HG03095 (cell line): ENCODE measurements at regions not wholly inside any gene's neighbourhood (a gene's known extent, or its start where the extent isn't known, plus 50 kb on each side); places are given as distances from the start of the nearest gene placed in this dataset.

Source experiments
- ATAC-seq: cut with Tn5 transposase; IDR thresholded peaks from one replicate; pipeline ENCODE4 v1.9.1; 2021; ENCODE audit warnings: moderate library complexity; ENCODE audit not compliant: unreplicated experiment

DNA sequence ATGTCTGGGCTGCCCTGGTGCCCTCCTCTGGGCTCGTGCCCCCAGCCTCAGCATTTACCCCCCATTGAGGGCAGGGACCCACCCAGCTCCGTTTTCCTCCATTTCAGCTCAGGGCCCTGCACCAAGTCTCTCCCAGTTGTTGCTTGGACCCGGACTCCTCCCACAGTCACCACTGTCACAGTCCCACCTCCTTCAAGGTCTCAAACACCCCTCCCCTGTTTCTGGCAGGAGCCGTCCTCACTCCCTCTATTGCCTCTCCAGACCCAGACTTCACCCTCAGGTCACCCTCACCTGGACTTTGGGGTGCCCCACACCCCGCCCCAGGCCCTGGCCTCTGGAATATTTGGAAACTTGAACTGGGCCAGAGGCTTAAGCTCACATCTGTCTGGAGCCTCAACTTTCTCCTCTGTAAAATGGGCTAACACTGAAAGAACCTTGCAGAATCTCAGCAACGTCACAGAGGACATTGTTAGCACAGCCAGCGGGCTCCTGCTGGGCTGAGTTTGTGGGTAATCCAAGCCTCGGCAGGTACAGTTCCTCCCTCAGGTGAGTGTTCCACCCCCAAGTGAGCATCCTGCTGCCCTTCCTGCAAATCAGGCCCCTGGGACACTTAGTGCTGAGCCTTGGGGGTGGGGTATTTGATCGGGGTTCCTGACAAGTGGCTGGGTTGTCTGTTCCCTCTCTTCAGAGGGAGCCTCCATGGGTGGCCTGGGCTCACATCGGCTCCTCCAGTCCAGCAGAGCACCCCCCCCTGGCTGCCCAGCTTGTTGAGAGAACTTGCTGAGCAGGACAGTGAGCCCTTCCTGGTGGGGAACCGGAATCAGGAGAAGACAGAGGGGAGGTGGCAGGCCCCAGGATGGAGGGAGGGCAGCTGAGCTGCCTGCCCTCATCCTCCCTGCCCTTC lies 130.1 kb downstream of the C9orf50 start:
- no peak for ATAC-seq

DNA sequence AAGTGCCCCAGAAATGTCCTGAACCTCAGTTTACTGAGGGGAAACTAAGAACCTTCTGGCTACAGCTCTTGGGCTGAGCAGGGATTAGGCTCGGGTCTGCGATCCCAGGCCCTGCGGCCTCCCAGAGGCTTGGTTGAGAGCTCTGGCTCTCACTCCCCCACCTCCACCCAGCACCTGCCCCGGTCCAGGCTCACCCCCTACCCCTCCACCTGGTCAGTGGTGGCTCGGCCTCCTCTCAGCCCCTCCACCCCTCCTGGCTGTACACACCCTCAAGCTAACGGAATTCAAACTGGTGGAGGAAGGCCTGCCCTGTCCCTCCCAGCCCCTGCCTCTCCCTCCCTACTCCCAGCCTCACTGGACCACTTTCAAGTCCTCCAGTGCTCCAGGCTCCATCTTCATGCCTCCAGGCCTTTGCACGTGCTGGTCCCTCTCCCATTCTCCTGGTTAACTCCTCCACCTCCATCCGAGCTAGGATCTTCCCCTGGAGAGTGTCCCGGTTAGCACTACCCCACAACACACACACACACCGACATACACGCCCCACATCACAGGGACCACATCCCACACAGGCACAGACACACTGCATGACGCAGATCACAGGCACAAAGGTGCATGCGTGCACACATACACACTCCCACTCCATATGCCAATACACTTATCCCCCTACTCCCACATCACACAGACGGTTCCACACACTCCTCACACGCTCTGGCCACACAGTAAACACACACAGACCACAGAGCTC lies 130.9 kb downstream of the C9orf50 start:
- no peak for ATAC-seq

DNA sequence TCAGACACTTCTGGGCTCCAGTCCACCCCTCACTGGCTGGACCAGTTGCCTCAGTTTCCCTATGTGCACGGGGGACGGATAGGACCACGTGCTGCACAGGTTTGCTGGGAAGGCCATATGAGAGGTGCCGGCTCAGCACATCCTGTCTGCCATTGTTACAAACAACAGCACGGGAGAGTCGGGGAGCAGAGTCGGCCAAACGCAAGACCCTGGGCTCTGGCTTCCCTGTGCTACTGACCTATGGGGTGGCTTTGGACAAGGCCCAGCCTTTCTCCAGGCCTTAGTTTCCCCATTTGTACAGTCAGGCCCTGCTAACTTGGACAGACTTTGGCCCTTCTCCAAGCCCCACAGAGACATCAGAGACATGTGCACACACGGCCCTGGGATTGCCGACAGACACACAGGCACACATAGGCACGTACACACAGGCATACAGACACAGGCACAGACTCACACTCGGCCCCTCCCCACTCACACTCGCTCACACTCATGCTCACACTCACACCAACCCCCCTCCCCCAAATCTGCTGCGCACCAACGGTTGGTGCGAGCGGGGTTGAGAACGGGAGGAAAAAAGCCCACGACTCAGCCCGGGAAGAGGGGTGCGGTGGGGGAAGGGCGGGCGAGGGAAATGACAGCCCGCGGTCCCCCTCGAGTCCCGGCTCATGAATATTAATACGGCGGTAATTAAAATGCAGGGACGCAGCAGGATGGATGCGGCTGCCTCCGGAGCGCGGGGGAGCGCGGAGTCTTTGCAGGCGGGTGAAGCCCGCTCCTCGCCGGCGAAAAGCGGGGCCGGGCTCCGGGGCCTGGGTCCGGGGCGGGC lies 133.0 kb downstream of the C9orf50 start:
- ATAC-seq: no peak

DNA sequence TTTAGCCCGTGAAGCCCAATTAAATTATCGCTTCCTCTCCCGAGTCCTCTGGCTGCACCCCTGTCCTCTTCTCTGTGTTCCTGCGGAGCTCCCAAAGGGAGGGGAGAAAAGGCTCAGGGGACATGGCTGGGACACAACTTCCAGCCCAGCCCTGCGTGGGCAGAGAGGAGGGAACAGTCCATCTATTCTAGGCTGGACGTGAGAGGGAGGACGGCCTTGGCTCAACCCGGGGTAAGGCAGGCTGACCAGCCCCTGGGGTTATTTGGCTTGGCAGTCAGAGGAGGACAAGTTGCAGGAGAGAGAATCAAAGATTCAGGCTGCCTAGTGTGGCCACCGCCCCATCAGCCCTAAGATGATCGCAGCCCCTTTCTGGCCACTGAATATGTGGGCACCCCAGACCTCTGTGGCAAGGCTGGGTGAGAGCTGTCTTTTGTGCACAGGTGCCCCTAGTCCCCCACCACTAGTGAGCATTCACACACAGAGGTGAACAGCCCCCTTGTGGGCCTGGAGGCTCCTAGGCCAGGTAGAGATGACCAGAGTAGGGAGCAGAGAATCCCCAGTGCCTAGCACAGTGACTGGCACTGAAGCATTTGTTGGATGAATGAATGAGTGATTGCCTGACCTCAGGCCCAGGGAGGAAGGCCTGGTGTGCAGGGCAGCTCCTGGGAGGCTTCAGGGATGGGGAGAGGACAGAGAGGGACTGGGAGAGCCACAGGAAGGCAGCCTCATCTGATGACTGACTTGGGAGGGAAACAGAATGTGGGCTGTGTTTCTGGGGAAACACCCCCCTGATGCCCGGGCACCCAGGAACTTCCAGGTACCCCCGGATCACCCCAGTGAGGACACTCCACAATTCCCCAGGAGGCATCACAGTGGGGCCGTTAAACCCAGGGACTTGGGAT lies 133.9 kb downstream of the C9orf50 start:
- no peak for ATAC-seq

DNA sequence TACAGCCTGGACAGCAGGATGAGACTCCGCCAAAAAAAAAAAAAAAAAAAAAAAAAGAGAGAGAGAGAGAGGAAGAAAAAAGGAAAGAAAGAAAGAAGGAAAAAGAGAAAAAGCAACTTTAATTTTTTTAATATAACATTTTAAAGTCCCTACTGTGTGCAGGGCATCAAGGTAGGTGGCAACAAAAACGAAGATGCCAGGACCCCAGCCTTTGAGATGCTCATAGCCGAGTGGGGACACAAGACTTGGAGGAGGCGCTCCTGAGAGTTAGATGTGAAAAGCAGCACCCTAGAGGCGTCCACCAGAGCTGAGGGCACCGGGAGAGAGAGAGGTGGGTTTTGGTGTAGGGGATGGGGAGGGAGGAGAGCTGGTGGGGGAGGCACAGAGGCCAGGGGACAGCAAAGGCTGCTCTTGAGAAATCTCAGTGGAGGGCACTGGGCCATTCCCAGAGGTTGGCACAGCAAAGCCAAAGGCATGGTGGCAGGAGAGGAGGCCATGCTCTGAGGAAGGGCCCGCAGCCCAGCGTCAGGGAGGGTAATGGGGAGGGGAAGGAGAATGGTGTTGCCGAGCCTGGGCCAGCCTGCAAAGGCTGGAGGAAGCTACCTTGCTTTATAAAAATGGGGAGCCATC lies 135.6 kb downstream of the C9orf50 start:
- no peak for ATAC-seq

DNA sequence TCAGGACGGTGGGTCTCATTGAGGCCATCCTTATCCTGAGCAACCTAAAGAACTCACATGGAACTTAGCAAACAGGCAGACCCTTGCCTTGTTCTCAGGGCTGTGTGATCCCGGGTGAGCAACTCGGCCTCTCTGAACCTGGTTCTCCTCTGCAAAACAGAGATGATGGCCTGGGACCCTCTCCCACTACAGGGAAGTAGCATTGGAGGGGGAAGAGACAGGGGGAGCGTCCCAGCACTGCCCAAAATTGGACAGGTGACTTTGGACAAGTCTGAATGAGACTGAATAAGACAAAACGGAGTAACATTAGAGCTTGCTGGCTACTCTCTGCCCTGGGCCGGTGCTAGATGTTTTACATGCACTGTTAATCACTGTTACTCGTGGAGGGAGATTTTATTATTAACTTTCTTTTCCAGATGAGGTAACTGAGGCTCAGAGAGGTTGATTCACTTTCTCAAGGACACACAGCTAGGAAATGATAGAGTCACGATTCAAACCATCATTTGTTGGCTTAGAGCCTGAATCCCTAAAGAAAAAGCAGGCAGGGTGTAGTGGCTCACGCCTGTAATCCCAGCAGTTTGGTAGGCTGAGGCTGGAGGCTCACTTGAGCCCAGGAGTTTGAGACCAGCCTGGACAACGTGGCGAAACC lies 136.4 kb downstream of the C9orf50 start:
- ATAC-seq: no peak

DNA sequence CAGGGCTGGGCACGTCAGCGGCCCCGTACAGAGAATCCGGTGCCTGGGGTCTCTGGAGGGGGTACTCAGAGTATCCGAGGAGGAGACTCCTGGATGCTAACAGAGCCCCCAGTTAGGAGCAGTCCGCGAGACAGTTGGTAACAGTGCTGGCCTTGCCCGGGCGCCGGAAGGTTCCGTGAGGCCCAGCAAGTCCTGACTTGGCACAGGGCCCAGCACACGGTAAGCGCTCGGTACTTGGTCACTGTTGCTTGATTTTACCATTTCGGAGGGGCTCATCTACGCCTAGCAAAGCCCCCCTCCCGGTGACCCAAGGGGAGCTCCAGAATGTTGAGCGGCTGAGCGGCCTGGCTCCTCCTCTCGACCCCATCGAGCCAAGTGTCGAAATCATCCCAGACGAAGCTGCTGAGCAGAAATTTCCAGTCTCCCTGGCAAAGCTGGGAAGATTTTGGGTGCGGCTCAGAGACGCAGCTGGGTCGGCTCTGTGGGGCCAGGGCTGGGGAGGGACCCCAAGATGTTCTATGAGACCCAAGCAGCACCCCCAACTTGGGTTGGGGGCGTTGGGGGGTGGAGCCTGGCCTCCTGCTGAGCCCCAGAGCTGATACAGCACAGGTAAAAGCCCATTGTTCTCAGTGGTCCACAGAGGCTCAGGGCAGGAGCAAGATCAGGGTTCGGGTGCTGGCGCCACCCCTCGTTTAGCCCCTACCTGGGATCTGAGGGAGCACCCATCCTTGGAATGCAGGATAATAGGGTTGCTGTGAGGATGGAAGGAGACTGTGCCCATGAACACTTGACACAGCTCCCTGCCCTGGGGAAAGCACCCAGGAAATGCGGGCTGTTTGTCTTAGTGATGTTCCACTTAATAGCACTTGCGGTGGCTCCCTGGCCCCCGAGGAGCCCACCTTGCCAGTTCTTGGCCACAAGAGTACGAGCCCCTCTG lies 137.2 kb downstream of the C9orf50 start:
- no peak for ATAC-seq

DNA sequence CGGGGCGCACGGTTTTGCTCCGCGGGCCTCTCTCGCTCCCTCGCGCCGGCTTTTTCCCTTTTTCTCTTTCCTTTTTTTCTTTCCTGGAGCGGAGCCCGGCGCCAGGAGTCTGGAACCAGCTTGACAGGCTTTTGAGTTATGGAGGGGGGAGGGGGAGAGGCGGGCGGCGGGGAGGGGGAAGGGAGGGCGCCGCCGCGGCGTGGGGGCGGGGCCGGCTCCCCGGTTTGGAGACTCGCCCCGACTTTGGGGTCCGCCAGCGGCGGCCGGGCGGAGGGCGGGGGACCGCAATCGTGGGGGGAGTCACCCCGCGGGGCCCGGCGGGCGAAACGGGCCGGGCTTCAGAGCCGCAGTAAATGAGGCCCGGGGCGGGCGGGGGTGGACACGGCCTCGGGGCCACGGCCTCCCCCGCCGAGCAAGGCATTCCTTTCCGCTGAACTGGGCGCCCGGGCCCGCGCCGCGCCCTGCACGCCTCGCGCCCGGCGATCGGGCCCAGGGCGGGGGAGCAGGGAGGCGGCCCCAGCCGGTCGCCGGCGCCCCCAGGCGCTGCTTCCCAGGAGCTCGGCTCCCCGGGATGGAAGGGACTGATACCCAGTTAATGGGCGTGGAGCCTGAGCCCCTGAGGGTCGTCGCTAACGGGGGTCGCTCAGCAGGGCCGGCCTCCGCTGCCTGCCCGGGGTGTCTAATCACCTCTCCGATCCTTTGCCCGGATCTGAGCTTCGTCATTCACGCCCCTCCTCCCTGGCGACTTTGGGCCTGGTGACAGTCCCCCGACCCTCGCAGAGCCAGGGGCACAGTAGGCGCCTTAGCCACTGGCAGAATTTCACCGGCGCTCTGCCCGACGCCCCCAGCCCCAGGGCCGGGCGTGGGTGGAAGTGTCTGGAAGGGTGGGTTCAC lies 138.1 kb downstream of the C9orf50 start:
- ATAC-seq: no peak

DNA sequence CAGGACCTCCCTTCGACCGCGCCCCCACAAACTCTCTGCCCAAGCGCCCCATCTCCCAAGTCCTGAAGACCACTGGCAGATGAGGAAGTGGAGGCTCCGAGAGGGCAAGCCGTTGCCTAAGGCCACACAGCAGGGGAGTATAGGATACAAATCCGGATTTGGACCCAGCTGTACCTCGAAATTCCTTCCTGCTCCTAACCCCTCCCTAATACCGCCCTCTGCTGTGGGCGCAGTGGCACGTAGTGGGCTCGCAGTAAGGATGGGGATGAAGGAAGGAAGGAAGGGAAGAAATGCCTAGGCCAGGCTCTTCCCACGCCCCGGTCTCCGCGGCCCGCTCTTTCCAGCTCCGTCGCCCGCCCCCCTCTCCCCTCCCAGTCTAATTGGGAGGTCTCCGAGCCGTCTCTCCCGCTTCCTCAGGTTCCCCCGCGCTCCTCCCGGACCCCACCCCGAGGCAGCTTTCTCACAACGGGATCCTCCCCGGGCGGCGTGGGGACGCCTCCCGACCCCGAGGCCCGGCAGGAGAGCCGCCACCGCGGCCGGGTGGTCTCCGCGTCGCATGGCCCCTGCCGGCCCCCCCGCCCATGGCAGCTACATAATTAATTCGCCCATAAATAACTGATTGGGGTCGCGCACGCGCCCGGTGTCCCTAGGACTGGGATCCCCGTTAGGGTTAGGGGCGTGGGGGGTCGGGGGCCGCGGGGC lies 138.9 kb downstream of the C9orf50 start:
- no peak for ATAC-seq

DNA sequence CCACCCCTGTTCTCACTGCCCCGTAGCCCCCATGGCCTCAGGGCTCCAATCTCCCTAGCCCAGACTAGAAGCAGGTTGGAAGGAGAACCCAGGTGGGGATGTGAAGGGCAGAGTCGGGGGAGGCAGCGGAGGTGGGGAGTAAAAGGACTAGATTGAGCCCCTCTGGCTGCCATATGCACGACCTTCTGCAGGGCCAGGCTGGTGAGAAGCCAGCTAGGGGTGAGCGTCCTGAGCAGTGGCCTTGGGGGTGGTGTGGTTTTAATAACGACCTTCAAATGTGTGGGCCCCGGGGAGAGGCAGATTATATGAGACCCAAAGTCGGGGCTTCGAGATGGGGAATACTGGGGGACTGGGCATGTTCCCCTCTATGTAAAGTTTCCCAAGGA lies 139.5 kb downstream of the C9orf50 start:
- no peak for ATAC-seq

DNA sequence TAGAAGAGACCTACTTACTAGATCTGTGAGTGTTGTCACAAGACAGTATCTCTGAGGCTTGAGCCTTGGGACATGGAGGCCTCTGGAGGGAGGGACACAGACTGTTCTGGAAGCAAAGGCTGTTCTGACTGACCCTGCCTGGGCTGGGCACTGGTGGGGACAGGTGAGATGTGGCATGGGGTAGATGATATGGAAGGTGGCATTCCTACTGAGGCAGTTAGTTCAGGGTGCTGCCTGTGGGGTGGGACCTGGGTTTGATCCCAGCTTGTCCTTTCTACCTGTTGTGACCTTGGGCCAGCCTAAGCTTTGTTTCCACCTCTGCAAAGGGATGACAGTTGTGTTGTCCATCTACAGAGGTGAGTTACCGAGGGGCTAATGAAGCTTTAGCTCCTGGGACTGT lies 140.2 kb downstream of the C9orf50 start:
- no peak for ATAC-seq

DNA sequence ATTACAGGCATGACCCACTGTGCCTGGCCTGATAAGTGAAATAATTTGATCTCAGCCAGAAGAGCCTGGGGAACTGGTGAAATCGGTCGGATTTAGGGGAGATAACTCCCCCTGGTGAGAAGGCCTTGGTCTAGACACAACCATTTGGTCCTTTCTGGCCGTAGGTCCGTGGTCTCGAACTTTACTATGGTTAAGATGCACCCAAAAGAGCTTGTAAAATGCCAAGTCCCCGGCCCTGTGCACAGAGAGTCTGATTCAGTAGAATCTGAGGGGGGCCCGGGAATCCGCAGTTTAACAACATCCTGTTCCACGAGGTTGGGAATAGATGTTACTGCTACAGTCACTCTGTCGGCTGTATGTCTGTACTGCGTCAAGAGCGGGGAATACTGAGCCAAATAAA lies 140.7 kb downstream of the C9orf50 start:
- ATAC-seq: no peak

DNA sequence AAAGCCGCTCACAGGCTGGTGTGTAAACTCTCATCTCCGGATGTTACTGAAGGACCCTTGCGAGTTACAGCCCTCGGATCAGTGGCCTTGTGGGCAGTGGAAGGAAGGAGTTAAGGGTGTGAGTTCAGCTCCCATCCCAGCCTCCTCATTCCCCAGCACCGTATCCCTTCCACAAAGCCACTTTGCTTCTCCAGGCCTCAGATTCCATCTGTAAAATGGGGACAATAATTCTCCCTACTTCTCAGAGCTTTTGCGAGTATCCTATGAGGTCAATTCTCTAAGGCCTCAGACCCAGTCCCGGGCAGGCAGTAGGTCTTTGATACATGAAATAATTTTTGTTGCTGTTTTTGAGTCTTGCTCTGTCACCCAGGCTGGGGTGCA lies 141.3 kb downstream of the C9orf50 start:
- no peak for ATAC-seq

DNA sequence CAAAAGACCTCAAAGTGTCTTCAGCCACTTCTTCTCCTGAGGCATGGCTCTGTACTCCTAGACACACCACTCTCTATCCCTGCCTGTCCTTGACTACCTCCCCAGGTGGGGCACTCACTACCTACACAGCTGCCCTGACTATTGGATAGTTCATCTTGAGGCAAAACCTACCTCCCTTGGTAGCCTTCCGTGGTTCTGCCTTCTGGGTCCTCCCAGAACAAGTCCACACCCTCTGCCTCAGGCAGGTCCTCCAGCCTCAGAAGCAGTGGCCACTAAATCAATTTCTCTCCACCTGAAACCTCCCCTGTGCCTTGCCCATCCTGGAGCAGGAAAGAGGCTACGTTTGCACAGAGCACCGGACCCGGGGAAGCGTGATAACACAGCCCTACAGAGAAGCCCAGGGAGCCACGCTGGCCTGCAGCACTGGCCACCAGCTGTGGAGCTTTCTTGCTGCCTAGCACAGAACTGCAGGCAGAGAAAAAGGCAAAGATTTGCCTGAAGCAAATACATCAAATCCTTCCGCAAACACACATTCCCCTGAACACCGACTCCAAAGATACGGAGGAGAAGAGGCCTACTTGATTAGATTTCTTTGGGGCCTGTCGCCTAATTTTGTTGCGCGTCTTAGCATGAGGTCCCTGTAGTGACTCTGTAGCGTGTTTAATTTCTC lies 141.8 kb downstream of the C9orf50 start:
- no peak for ATAC-seq

DNA sequence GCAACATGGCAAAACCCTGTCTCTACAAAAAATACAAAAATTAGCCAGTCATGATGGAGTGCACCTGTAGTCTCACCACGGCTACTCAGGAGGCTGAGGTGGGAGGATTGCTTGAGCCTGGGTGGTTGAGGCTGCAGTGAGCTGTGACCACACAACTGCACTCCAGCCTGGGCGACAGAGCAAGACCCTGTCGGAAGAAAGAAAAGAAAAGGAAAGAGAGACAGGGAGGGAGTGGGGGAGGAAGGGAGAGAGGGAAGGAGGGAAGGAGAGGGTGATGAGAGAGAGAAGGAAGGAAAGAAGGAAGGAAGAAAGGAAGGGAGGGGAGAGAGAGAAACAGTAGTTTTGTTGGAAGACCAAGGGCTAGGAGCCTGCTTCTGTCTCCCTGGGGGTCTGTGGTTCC lies 142.4 kb downstream of the C9orf50 start:
- ATAC-seq: no peak
